ENCODE measurements at regions not wholly inside any gene's neighbourhood (a gene's known extent, or its start where the extent isn't known, plus 50 kb on each side); places are given as distances from the start of the nearest gene placed in this dataset.

DNA sequence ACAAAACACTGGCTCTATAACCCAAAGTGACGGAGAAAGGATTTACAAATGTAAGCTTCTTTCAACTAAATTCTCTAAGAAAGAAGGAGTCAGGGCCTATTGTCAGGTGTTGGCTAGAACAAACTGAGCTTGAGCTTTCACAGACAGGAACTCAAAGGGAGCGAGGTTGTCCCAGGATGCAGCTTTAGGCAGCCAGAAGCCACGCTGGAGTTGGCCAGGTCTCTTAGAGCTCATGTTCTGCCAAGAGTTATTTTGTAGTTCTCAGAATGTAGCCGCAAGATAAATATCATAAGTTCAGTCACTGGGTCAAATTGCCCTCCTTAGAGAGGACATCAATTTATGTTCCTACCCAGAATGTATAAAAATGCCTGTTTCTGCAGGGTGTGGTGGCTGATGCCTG, 54.1 kb upstream of the GREB1L start:
- TF ChIP-seq CTCF (IDR thresholded peaks at IDR 0.05) = no peak
- TF ChIP-seq POLR2A (IDR thresholded peaks at IDR 0.05) = no peak

All from uterus (tissue), 2 donors.